ENCODE measurements at regions not wholly inside any gene's neighbourhood (a gene's known extent, or its start where the extent isn't known, plus 50 kb on each side); places are given as distances from the start of the nearest gene placed in this dataset.

DNA sequence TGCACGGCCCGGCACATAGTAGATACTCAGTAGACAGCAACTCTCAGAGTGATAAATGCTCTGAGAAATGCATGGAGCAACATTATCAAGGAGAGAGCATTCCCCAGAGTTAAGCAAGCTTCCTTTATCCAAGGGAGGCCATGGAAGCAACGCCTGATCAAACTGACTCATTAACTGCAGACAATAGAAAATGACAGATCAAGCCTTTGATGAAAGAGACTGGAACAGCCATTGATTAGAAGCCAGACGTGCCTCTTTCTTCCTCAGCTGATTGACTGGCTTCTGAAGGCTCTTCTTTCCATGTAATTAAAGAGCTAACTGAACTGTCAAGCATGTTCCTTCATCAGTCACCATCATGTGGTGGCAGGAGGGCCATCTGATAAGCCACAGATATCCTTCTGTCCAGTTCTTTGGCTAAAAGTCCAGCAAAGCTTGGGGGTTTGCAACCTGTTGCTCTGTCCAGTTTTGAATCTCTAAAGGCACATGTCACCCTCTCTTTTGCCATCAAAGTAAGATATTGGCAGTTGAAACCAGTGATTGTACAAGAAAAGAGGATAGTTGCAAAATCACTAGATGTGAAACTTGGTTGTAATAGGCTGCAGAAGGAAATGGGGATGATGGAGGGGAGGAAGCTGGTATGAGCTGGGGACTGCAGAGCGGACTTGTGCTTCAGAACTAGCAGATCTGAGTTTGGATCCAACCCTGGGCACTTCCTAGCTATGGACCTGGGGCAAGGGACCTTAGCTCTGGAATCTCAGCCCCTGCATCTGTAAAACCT is 188.0 kb downstream of the HAPSTR1 start:
- Histone ChIP-seq H3K27me3 (no peaks in the 10 kb centered on the region), H3K4me3 (no peak overlapping the region), H3K4me1 (no peaks in the 10 kb centered on the region), H3K27ac (no peak overlapping the region), H3K9me3 (no peaks in the 10 kb centered on the region), H3K36me3 (no peaks in the 10 kb centered on the region)
- intact Hi-C loops (cut with DNase I; ENCODE audit: low total_unique reads) = no loop called here
- TF ChIP-seq, protein P1, sequence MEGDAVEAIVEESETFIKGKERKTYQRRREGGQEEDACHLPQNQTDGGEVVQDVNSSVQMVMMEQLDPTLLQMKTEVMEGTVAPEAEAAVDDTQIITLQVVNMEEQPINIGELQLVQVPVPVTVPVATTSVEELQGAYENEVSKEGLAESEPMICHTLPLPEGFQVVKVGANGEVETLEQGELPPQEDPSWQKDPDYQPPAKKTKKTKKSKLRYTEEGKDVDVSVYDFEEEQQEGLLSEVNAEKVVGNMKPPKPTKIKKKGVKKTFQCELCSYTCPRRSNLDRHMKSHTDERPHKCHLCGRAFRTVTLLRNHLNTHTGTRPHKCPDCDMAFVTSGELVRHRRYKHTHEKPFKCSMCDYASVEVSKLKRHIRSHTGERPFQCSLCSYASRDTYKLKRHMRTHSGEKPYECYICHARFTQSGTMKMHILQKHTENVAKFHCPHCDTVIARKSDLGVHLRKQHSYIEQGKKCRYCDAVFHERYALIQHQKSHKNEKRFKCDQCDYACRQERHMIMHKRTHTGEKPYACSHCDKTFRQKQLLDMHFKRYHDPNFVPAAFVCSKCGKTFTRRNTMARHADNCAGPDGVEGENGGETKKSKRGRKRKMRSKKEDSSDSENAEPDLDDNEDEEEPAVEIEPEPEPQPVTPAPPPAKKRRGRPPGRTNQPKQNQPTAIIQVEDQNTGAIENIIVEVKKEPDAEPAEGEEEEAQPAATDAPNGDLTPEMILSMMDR (IDR thresholded peaks at IDR 0.05) = no peak
- TF ChIP-seq POLR2A (IDR thresholded peaks at IDR 0.05) (no peak), POLR2AphosphoS5 (IDR thresholded peaks at IDR 0.05) (no peak)
- DNase-seq (ENCODE audit: low spot score in 2 of 2) = no peak

DNA sequence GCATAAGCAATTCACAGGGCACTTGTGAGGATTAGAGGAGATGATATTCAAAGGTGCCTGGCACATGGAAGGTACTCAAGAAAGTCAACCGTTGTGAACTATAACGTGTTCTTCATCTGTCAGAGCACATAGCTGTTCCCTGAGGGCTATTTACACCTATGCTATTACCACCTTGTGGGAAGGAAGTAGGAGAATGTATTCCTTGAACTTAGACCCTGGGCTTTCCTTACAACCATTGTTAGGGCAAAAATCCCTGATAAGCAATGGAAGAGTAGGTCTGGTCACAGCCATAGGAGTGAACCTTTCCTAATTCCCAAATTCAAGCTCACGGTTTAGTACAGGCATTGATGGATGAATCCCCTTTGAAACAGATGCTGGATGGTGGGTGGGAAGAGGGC is 188.6 kb downstream of the HAPSTR1 start:
- Histone ChIP-seq H3K9me3 (no peaks in the 10 kb centered on the region), H3K36me3 (no peaks in the 10 kb centered on the region), H3K27me3 (no peaks in the 10 kb centered on the region), H3K27ac (no peak overlapping the region), H3K4me3 (no peak overlapping the region), H3K4me1 (no peaks in the 10 kb centered on the region)
- TF ChIP-seq POLR2A (IDR thresholded peaks at IDR 0.05) (no peak), POLR2AphosphoS5 (IDR thresholded peaks at IDR 0.05) (no peak)
- TF ChIP-seq, protein P1 (IDR thresholded peaks at IDR 0.05) = no peak
- intact Hi-C loops (cut with DNase I; ENCODE audit: low total_unique reads) = no loop called here
- DNase-seq (ENCODE audit: low spot score in 2 of 2) = no peak

DNA sequence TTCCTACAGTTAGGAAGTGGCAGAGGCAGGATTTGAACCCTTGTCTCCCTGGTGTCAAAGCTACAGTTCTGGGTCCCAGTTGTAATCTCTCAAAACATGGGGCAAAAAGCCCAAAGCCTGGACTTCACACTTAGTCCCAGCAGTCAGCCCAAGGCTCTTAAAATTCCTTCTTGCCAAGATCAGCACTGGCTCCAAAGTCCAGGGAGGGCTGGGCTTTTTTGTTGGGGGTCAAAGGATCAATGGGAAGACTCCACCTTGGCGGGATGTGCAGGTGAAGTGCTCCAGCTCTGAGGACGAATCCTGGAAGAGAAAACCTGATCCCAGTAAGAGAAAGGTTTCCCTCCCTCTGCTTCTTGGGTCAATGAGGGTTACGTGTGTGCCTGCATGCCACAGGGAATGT is 195.5 kb downstream of the HAPSTR1 start:
- Histone ChIP-seq H3K27me3 (no peaks in the 10 kb centered on the region), H3K4me1 (no peaks in the 10 kb centered on the region), H3K36me3 (no peaks in the 10 kb centered on the region), H3K27ac (no peak overlapping the region), H3K9me3 (no peaks in the 10 kb centered on the region), H3K4me3 (no peak overlapping the region)
- DNase-seq (ENCODE audit: low spot score in 2 of 2) = no peak
- TF ChIP-seq POLR2AphosphoS5 (IDR thresholded peaks at IDR 0.05) (no peak), POLR2A (IDR thresholded peaks at IDR 0.05) (no peak)
- TF ChIP-seq, protein P1 (IDR thresholded peaks at IDR 0.05) = no peak
- intact Hi-C loops (cut with DNase I; ENCODE audit: low total_unique reads) = no loop called here

DNA sequence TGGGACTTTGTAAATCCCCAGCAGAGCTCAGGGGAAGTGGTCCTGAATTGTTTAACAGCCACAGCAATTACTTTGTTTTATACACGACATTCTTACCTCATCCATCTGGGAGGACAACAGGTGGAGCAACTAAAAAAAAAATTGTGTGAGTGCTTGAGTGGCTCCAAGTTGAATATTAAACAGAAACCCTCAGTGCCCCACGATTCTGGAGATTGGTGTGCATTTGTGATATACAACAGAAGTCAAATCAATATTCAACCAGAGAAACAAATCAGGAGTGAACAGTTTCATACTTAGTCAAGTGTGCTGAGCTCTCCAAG is 204.8 kb downstream of the HAPSTR1 start:
- no peak for DNase-seq (ENCODE audit: low spot score in 2 of 2)
- Histone ChIP-seq H3K36me3 (no peaks in the 10 kb centered on the region), H3K4me3 (no peak overlapping the region), H3K27me3 (no peaks in the 10 kb centered on the region), H3K4me1 (no peaks in the 10 kb centered on the region), H3K27ac (no peak overlapping the region), H3K9me3 (no peaks in the 10 kb centered on the region)
- TF ChIP-seq POLR2AphosphoS5 (IDR thresholded peaks at IDR 0.05) (no peak), POLR2A (IDR thresholded peaks at IDR 0.05) (no peak)
- TF ChIP-seq, protein P1 (IDR thresholded peaks at IDR 0.05) = no peak
- intact Hi-C loops (cut with DNase I; ENCODE audit: low total_unique reads) = no loop called here

DNA sequence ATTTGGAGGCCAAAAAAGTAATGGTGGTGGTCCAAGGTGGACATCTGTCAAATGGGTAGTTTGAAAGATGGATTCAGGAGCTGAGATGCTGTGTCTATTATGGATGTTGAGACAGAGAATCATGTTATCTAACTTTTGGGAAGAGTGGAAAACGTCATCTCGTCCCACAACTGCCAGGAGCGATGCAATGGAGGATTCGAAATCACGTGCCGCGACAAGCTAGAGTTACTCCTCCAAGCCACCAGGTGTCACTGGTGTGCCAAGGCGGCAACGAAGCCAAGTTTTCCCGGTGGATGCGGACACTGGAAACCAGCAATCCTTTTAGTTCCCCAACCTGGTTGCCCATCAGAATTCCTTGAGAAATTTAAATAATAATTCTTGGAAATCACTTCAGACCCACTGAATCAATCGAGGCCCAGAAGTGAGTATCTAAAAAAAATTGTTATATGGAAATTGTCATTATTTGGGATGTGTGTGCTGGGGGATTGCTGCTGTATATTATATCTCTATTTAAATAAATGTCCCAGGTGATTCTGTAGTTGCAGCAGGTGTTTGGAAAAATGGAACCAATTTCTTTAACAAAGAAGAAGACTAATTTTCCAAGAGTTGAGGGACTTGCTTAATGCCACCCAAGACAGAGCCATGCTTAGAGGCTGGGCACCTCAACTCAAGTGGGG is 206.1 kb downstream of the HAPSTR1 start:
- no peaks in the 10 kb centered on the region for H3K27me3 ChIP-seq
- H3K27ac ChIP-seq = no peak overlapping the region
- no peaks in the 10 kb centered on the region for H3K9me3 ChIP-seq
- intact Hi-C loops (cut with DNase I; ENCODE audit: low total_unique reads) = no loop called here
- H3K36me3 ChIP-seq = no peaks in the 10 kb centered on the region
- TF ChIP-seq POLR2A (IDR thresholded peaks at IDR 0.05) (no peak), POLR2AphosphoS5 (IDR thresholded peaks at IDR 0.05) (no peak)
- TF ChIP-seq, protein P1 (IDR thresholded peaks at IDR 0.05) = peak in 1 of 3 donors; percentile 34
- no peaks in the 10 kb centered on the region for H3K4me1 ChIP-seq
- DNase-seq (ENCODE audit: low spot score in 2 of 2) = no peak
- H3K4me3 ChIP-seq = no peak overlapping the region

All from breast epithelium (tissue), 4 donors.